SK-N-MC (cell line): ENCODE measurements at regions not wholly inside any gene's neighbourhood (a gene's known extent, or its start where the extent isn't known, plus 50 kb on each side); places are given as distances from the start of the nearest gene placed in this dataset.

Experiments used
- EZH2 ChIP-seq: fragments of 200-600 bp; sonication (generic); IDR thresholded peaks from one replicate; pipeline ENCODE4 v1.6.1; 2017; ENCODE audit warnings: antibody characterized with exemption
- POLR2AphosphoS5 ChIP-seq: IDR thresholded peaks from 2 replicates; pipeline ENCODE4 v1.6.1; 2012; ENCODE audit warnings: mild to moderate bottlenecking, low read depth, low read length, borderline replicate concordance

- TF ChIP-seq POLR2AphosphoS5 (no peak), EZH2 (no peak)
Measured at GRCh38 chr7:136134503-136134902, 157.3 kb upstream of the MTPN start.
